Activated CD4-positive, alpha-beta T cell treated with anti-CD3 and anti-CD28 coated beads for 36 hours (primary cell): ENCODE measurements at regions not wholly inside any gene's neighbourhood (a gene's known extent, or its start where the extent isn't known, plus 50 kb on each side); places are given as distances from the start of the nearest gene placed in this dataset.
A peak's percentile ranks its signal among the peaks of the same experiment; 100 is the strongest.

ENCODE experiments used
- ATAC-seq: fragments of 200-7000 bp; cut with Tn5 transposase; one replicate; pipeline ENCODE4 v1.10.0; 2021; ENCODE audit warnings: mild to moderate bottlenecking, moderate library complexity
- CTCF ChIA-PET: fragments of 350-600 bp; sonication (Branson Sonifier 250); formaldehyde crosslinking; loops from one replicate; lab custom pipeline; 2021; ENCODE audit warnings: antibody characterized with exemption; lab: Charles Lee
- POLR2A ChIA-PET: fragments of 350-600 bp; sonication (Branson Sonifier 250); formaldehyde crosslinking; loops from one replicate; lab custom pipeline; 2021; ENCODE audit warnings: antibody characterized with exemption, inconsistent platforms; lab: Charles Lee
- DNase-seq: peaks from one replicate; pipeline ENCODE4 v3.0.0-alpha.2; 2020
- H3K27ac Mint-ChIP-seq: one replicate; pipeline ENCODE4 v1.8.0; 2021; ENCODE audit warnings: mixed read lengths
- H3K27me3 Mint-ChIP-seq: one replicate; pipeline ENCODE4 v1.8.0; 2021; ENCODE audit warnings: mixed read lengths
- H3K36me3 Mint-ChIP-seq: one replicate; pipeline ENCODE4 v1.8.0; 2021; ENCODE audit warnings: low read depth, mixed read lengths
- H3K4me1 Mint-ChIP-seq: one replicate; pipeline ENCODE4 v1.8.0; 2021; ENCODE audit warnings: mixed read lengths
- H3K4me3 Mint-ChIP-seq: one replicate; pipeline ENCODE4 v1.8.0; 2021; ENCODE audit warnings: mild to moderate bottlenecking, moderate library complexity, mixed read lengths
- H3K9me3 Mint-ChIP-seq: one replicate; pipeline ENCODE4 v1.8.0; 2021; ENCODE audit warnings: low read depth, mixed read lengths
- intact Hi-C, 2 experiments: fragments of 100-400 bp; cut with DNase I in 1 of 2; cut with micrococcal nuclease in 1 of 2; formaldehyde crosslinking; loops; one replicate each; pipeline versions ENCODE4 v1.14.2 to v1.15.1; 2022 to 2024; cut with DNase I, micrococcal nuclease

DNA sequence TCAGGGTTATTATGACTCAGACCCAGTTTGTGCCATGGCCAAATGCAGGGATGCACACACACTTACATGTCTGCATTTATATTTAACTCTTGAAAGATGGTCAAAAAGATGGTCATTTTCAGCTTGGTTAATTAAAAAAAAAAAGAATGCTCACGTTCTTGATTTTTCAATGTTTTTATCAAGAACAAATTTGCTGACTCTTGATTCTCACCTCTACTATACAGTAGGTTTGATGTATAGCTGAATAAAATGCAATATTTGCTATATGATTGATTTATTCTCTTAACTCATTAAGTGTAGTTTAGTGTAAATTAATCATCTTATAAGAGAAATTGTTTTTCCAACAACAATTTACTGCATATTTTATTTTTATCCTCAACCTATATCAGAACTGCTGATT is 160.4 kb downstream of the SLIT2 start:
- intact Hi-C loops: loop anchor here in 1 of 2 experiments (10.0 kb wide), 1 partner anchor 1353 kb away; no protein-coding TSS in a partner anchor
- no peaks in the 10 kb centered on the region for H3K36me3 Mint-ChIP-seq

GRCh38 chr4:20416800-20417199 is 165.1 kb downstream of the SLIT2 start:
- no peaks in the 10 kb centered on the region for H3K9me3 Mint-ChIP-seq
- H3K27me3 Mint-ChIP-seq: no peaks in the 10 kb centered on the region
- ChIA-PET CTCF (interaction anchor here (0.6 to 1.1 kb wide), 3 partner anchors 8 to 268 kb away, joined by 3 to 4 read pairs (median 3); no protein-coding TSS in a partner anchor), POLR2A (no interaction called here)
- H3K4me1 Mint-ChIP-seq: peaks cover 8% of the 10 kb centered on the region
- no peak for ATAC-seq
- H3K27ac Mint-ChIP-seq: no peak overlapping the region
- no peak for DNase-seq
- no peak overlapping the region for H3K4me3 Mint-ChIP-seq
- intact Hi-C loops: loop anchor here in 1 of 2 experiments (10.0 kb wide), 1 partner anchor 1348 kb away; no protein-coding TSS in a partner anchor
- H3K36me3 Mint-ChIP-seq: no peaks in the 10 kb centered on the region

More for the DNA sequence above, 160.4 kb downstream of the SLIT2 start:
- Mint-ChIP-seq H3K27ac (no peak overlapping the region), H3K4me3 (no peak overlapping the region), H3K9me3 (no peaks in the 10 kb centered on the region), H3K27me3 (no peaks in the 10 kb centered on the region), H3K4me1 (no peaks in the 10 kb centered on the region)
- CTCF ChIA-PET: interaction anchor here (0.9 kb wide), 1 partner anchor 8 kb away, joined by 4 read pairs; no protein-coding TSS in a partner anchor
- DNase-seq: no peak
- no peak for ATAC-seq
- POLR2A ChIA-PET: no interaction called here

GRCh38 chr4:20418861-20419451 is 167.3 kb downstream of the SLIT2 start:
- H3K27ac Mint-ChIP-seq: peak overlapping the region; percentile 4
- ATAC-seq: peak; percentile 90

GRCh38 chr4:20420916-20421602 is 169.4 kb downstream of the SLIT2 start:
- intact Hi-C loops: loop anchor here in 1 of 2 experiments (10.0 kb wide), 1 partner anchor 124 kb away; no protein-coding TSS in a partner anchor
- ATAC-seq: no peak
- Mint-ChIP-seq H3K4me1 (peaks cover 8% of the 10 kb centered on the region), H3K4me3 (no peak overlapping the region), H3K9me3 (no peaks in the 10 kb centered on the region), H3K27ac (no peak overlapping the region), H3K36me3 (no peaks in the 10 kb centered on the region), H3K27me3 (peaks cover 2% of the 10 kb centered on the region)
- DNase-seq: no peak
- ChIA-PET POLR2A (no interaction called here), CTCF (interaction anchor here (1.3 to 1.6 kb wide), 2 partner anchors 9 to 263 kb away, joined by 3 to 4 read pairs; no protein-coding TSS in a partner anchor)

More at GRCh38 chr4:20418861-20419451, 167.3 kb downstream of the SLIT2 start:
- Mint-ChIP-seq H3K27me3 (peaks cover 2% of the 10 kb centered on the region), H3K9me3 (no peaks in the 10 kb centered on the region), H3K4me1 (peaks cover 8% of the 10 kb centered on the region), H3K36me3 (no peaks in the 10 kb centered on the region), H3K4me3 (peak overlapping the region; percentile 25)
- DNase-seq: peak; percentile 6
- POLR2A ChIA-PET: no interaction called here
- intact Hi-C loops: loop anchor here (1.0 to 10.0 kb wide), 4 partner anchors 266 to 1350 kb away; no protein-coding TSS in a partner anchor
- CTCF ChIA-PET: interaction anchor here (1.1 to 1.6 kb wide), 3 partner anchors 7 to 16 kb away, joined by 3 to 4 read pairs (median 4); no protein-coding TSS in a partner anchor

- no peak for ATAC-seq
- intact Hi-C loops: loop anchor here in 1 of 2 experiments (10.0 kb wide), 1 partner anchor 123 kb away; no protein-coding TSS in a partner anchor
- ChIA-PET POLR2A (no interaction called here), CTCF (interaction anchor here (1.1 to 1.3 kb wide), 3 partner anchors 11 to 264 kb away, joined by 3 to 7 read pairs (median 3); no protein-coding TSS in a partner anchor)
- DNase-seq: no peak
- Mint-ChIP-seq H3K27ac (no peak overlapping the region), H3K27me3 (peaks cover 2% of the 10 kb centered on the region), H3K4me3 (no peak overlapping the region), H3K4me1 (peaks cover 8% of the 10 kb centered on the region), H3K36me3 (no peaks in the 10 kb centered on the region), H3K9me3 (no peaks in the 10 kb centered on the region)
Measured at GRCh38 chr4:20421603-20421985, 169.9 kb downstream of the SLIT2 start.

- H3K36me3 Mint-ChIP-seq: no peaks in the 10 kb centered on the region
- peaks cover 2% of the 10 kb centered on the region for H3K27me3 Mint-ChIP-seq
- peak; percentile 59 for ATAC-seq
- H3K9me3 Mint-ChIP-seq: no peaks in the 10 kb centered on the region
- ChIA-PET CTCF (interaction anchor here (1.1 to 1.3 kb wide), 3 partner anchors 11 to 263 kb away, joined by 3 to 7 read pairs (median 3); no protein-coding TSS in a partner anchor), POLR2A (no interaction called here)
- H3K4me1 Mint-ChIP-seq: peaks cover 8% of the 10 kb centered on the region
- no peak overlapping the region for H3K27ac Mint-ChIP-seq
- intact Hi-C loops: loop anchor here (1.0 to 10.0 kb wide), 3 partner anchors 122 to 263 kb away; no protein-coding TSS in a partner anchor
- H3K4me3 Mint-ChIP-seq: no peak overlapping the region
- peak; percentile 51 for DNase-seq
Measured at GRCh38 chr4:20422398-20422797, 170.7 kb downstream of the SLIT2 start.

DNA sequence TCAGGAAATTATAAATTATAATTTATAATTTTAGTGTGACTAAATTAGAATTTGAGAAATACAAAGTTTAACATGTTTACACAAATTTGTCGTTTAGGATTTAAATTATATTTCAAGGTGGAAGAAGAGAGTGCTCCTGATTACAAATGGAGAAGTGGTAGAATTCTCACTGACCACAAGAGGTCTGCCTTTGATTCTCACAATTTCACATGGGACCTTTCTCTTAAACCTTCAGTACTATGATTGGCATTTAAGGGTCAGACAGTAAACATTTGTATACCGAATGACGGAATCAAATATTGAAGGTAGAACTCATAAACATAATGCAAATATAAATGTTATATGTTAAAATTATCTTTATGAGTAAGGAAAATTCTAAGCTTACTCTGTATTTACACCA is 171.7 kb downstream of the SLIT2 start:
- CTCF ChIA-PET: no interaction called here
- Mint-ChIP-seq H3K9me3 (no peaks in the 10 kb centered on the region), H3K36me3 (no peaks in the 10 kb centered on the region), H3K4me3 (no peak overlapping the region), H3K27ac (no peak overlapping the region), H3K4me1 (peaks cover 8% of the 10 kb centered on the region), H3K27me3 (peaks cover 4% of the 10 kb centered on the region)
- ATAC-seq (no peak), DNase-seq (no peak)
- intact Hi-C loops: loop anchor here in 1 of 2 experiments (10.0 kb wide), 1 partner anchor 121 kb away; no protein-coding TSS in a partner anchor
- POLR2A ChIA-PET: no interaction called here

DNA sequence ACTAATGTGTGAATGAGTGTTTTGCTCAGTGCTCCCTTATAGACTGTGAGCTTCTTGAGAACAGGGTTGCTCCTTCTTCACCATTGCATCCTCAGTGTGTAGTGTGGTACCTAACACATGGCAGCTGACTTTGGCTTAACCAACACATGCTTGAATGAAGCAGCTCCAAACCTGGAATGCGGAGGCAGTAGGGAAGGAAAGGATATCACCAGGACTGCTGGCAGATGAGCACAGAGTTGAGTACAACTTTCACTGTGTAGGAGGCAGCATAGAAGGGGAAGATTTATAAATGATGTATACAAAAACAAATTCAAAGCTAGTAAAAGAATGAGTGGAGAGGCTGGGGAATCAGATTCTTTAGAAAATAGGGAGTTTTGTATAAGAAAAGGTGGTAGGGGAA is 174.3 kb downstream of the SLIT2 start:
- ChIA-PET CTCF (interaction anchor here (1.0 to 1.1 kb wide), 2 partner anchors 31 to 259 kb away, joined by 5 read pairs; no protein-coding TSS in a partner anchor), POLR2A (interaction anchor here (0.7 kb wide), 1 partner anchor 217 kb away, joined by 4 read pairs; no protein-coding TSS in a partner anchor)
- H3K4me3 Mint-ChIP-seq: no peak overlapping the region
- ATAC-seq (no peak), DNase-seq (no peak)
- intact Hi-C loops: loop anchor here in 1 of 2 experiments (5.0 to 10.0 kb wide), 2 partner anchors 119 to 1739 kb away; no protein-coding TSS in a partner anchor
- no peak overlapping the region for H3K27ac Mint-ChIP-seq
- H3K27me3 Mint-ChIP-seq: peaks cover 4% of the 10 kb centered on the region
- H3K4me1 Mint-ChIP-seq: no peaks in the 10 kb centered on the region
- H3K36me3 Mint-ChIP-seq: no peaks in the 10 kb centered on the region
- H3K9me3 Mint-ChIP-seq: no peaks in the 10 kb centered on the region

- intact Hi-C loops: loop anchor here (2.0 to 10.0 kb wide), 3 partner anchors 116 to 1741 kb away; no protein-coding TSS in a partner anchor
- POLR2A ChIA-PET: no interaction called here
- CTCF ChIA-PET: no interaction called here
- Mint-ChIP-seq H3K4me3 (no peak overlapping the region), H3K27me3 (peaks cover 2% of the 10 kb centered on the region), H3K27ac (no peak overlapping the region), H3K9me3 (no peaks in the 10 kb centered on the region), H3K4me1 (no peaks in the 10 kb centered on the region), H3K36me3 (no peaks in the 10 kb centered on the region)
- ATAC-seq (no peak), DNase-seq (no peak)
Measured at GRCh38 chr4:20428436-20429160, 176.9 kb downstream of the SLIT2 start.

DNA sequence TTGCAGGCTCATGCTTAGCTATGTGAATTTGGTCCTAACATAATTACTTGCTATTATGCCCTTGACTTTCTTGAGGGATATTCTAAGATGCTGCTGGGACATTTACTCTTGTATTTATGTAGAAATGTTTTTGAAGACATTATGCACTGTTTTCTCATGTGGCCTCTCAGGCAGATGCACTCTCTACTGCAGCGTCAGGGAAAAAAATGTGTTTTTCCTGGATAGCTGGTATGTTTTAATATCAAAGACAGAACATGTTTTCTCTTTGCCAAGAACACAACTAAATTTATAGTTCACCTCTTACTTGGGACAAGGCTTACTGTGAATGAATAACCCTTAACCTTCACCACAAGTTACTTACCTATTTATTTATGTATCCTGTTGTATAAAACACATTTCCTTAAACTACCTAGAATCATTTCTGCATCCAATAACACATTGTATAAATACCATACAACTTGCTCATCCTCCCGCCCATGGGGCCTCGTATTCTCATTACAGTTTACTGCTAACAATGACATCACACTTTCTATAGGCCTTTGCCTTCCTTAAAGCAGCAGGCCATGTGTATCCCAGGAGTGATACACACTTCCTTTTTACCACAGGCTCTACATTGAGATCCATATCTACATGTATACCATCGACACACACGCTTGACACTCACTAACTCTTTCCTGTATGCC is 178.7 kb downstream of the SLIT2 start:
- Mint-ChIP-seq H3K36me3 (no peaks in the 10 kb centered on the region), H3K27ac (no peak overlapping the region), H3K4me1 (no peaks in the 10 kb centered on the region), H3K4me3 (no peak overlapping the region), H3K9me3 (no peaks in the 10 kb centered on the region), H3K27me3 (peaks cover 2% of the 10 kb centered on the region)
- ChIA-PET POLR2A (no interaction called here), CTCF (interaction anchor here (0.8 kb wide), 1 partner anchor 15 kb away, joined by 3 read pairs; no protein-coding TSS in a partner anchor)
- ATAC-seq: no peak
- intact Hi-C loops: no loop called here
- DNase-seq: no peak
